AG09309 (cell line): ENCODE measurements at regions not wholly inside any gene's neighbourhood (a gene's known extent, or its start where the extent isn't known, plus 50 kb on each side); places are given as distances from the start of the nearest gene placed in this dataset.

ENCODE experiments used
- DNase-seq: peaks from one replicate; pipeline ENCODE4 v3.0.0-alpha.2; 2010; ENCODE audit warnings: low read depth
- H3K4me3 ChIP-seq: 2 replicates; pipeline ENCODE4 v1.5.1; 2011; ENCODE audit warnings: mild to moderate bottlenecking, low read depth, low read length, moderate library complexity; ENCODE audit not compliant: control insufficient read depth
- CTCF ChIP-seq: IDR thresholded peaks from 2 replicates; pipeline ENCODE4 v1.5.1; 2011; ENCODE audit warnings: mild to moderate bottlenecking, low read depth, low read length, inconsistent platforms; ENCODE audit not compliant: insufficient read depth, control insufficient read depth; ENCODE audit errors: missing control alignments

- no peak for TF ChIP-seq CTCF
- H3K4me3 ChIP-seq: no peak overlapping the region
- no peak for DNase-seq
Observed at GRCh38 chr11:70578831-70579230, 180.5 kb downstream of the CTTN start.

GRCh38 chr11:70579316-70579955, 181.1 kb downstream of the CTTN start:
- no peak for TF ChIP-seq CTCF
- no peak overlapping the region for H3K4me3 ChIP-seq
- DNase-seq: no peak

DNA sequence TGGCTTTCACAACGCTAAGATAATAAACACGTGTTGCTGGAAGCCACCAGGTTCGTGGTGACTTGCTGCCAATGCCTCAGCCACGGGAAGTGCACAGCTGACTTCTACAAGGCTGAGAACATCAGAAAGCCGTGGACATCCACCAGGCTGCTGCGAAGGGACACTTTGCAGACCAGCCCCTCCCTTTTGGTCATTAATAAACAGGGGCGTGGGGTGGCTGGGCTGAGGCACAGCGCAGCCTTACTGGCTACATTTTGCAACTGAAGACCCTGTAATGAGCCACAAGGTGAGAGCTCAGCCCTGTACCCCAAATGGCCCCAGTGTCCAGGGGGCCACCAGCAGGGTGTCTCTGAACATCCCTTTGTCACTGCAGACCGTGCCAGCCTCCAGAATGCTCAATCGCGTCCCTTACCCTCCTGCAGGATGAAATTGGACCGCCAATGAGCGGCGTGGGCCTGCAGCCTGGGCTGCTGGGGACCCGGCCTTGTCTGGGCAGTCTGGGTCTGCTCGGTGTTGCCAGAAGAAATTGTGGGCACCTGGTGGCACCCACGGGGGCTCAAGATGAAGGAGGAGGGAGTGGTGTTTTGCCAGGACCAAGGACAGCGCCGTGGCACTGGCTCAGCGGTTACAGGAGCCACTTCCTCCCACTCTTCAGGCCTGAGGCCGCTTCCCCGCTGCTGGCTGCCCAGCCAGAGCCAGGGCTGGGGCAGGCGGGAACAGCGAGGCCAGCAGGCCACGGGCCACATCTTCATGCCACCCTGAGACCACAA, 181.9 kb downstream of the CTTN start:
- no peak for TF ChIP-seq CTCF
- no peak for DNase-seq
- H3K4me3 ChIP-seq: no peak overlapping the region

DNA sequence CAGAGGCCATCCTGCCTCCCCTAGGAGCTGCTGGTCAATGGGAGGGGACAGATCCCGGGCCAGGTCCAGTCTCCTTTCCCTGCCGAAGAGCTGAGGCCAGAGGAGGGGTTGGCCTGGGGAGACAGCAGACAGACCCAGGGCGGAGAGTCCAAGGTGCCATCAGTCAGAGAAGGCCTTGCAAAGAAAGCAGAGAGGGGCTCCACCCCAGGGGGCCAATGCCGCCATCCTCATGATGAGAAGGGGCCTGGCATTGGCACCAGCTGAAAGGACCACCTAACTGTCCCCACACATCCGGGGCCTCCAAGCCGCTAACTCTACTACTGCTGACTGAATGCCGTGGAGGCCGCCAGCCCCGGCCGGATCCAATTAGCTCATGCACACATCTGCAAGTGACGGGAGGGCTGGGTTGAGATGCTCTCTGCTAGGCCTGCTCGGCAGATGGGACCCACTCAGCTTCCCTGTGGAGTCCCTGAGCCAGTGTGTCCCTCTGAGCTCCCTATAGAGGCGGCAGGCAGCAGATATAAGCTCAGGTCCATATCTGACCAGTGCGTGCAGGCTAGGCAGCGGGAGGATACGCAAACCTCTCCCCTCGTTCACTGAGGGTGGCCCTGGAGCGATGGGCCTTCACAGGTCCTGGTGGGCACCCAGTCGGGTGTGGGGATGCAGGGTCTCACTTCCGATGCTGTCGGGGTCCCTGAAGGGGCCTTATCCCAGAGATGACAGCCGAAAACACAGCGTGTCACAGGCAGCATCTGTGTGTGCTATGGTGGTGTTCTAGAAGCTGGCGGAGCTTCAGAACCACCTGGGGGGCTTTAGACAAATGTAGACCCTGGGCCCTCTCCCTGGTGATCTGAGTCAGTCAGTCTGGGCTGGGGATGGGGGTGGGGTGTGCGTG, 183.9 kb downstream of the CTTN start:
- H3K4me3 ChIP-seq: no peak overlapping the region
- TF ChIP-seq CTCF: no peak
- DNase-seq: no peak

- TF ChIP-seq CTCF: no peak
- H3K4me3 ChIP-seq: no peak overlapping the region
- no peak for DNase-seq
Observed at GRCh38 chr11:70582886-70583641, 184.7 kb downstream of the CTTN start.

- TF ChIP-seq CTCF: no peak
- DNase-seq: no peak
- no peak overlapping the region for H3K4me3 ChIP-seq
Observed at GRCh38 chr11:70583781-70584218, 185.5 kb downstream of the CTTN start.
